DMS 273 treated with DMSO at 0.1 percent for 48 hours (cell line): ENCODE measurements at regions not wholly inside any gene's neighbourhood (a gene's known extent, or its start where the extent isn't known, plus 50 kb on each side); places are given as distances from the start of the nearest gene placed in this dataset.

Experiments used
- DNase-seq: peaks from one replicate; lab custom pipeline; 2025; lab: John Stamatoyannopoulos, UW

GRCh38 chr1:59124166-59124565, 172.7 kb upstream of the FGGY start:
- DNase-seq, result no peak

- no peak for DNase-seq
Measured at GRCh38 chr1:59125154-59125553, 171.7 kb upstream of the FGGY start.

- no peak for DNase-seq
Measured at GRCh38 chr1:59125676-59126320, 171.1 kb upstream of the FGGY start.

- DNase-seq, result no peak
Measured at GRCh38 chr1:59126366-59126765, 170.5 kb upstream of the FGGY start.

GRCh38 chr1:59128239-59128736, 168.6 kb upstream of the FGGY start:
- DNase-seq, result no peak

GRCh38 chr1:59128784-59129227, 168.1 kb upstream of the FGGY start:
- no peak for DNase-seq

- no peak for DNase-seq
Measured at GRCh38 chr1:59132295-59132694, 164.6 kb upstream of the FGGY start.

GRCh38 chr1:59133997-59134396, 162.9 kb upstream of the FGGY start:
- no peak for DNase-seq

GRCh38 chr1:59135761-59136255, 161.1 kb upstream of the FGGY start:
- DNase-seq, result no peak

- no peak for DNase-seq
Measured at GRCh38 chr1:59136541-59137275, 160.2 kb upstream of the FGGY start.

- no peak for DNase-seq
Measured at GRCh38 chr1:59137276-59137615, 159.6 kb upstream of the FGGY start.

- no peak for DNase-seq
Measured at GRCh38 chr1:59137968-59138367, 158.9 kb upstream of the FGGY start.

- no peak for DNase-seq
Measured at GRCh38 chr1:59138402-59138801, 158.5 kb upstream of the FGGY start.

- DNase-seq, result no peak
Measured at GRCh38 chr1:59139396-59139795, 157.5 kb upstream of the FGGY start.

- no peak for DNase-seq
Measured at GRCh38 chr1:59141267-59141863, 155.5 kb upstream of the FGGY start.

- no peak for DNase-seq
Measured at GRCh38 chr1:59142311-59143132, 154.4 kb upstream of the FGGY start.

GRCh38 chr1:59143133-59143487, 153.8 kb upstream of the FGGY start:
- no peak for DNase-seq

- DNase-seq, result no peak
Measured at GRCh38 chr1:59143811-59144210, 153.1 kb upstream of the FGGY start.

- no peak for DNase-seq
Measured at GRCh38 chr1:59144959-59145358, 151.9 kb upstream of the FGGY start.

- no peak for DNase-seq
Measured at GRCh38 chr1:59146056-59146455, 150.8 kb upstream of the FGGY start.

- no peak for DNase-seq
Measured at GRCh38 chr1:59146651-59147358, 150.1 kb upstream of the FGGY start.

GRCh38 chr1:59149435-59149834, 147.5 kb upstream of the FGGY start:
- no peak for DNase-seq
